ENCODE measurements at regions not wholly inside any gene's neighbourhood (a gene's known extent, or its start where the extent isn't known, plus 50 kb on each side); places are given as distances from the start of the nearest gene placed in this dataset.
A peak's percentile ranks its signal among the peaks of the same experiment; 100 is the strongest.

GRCh38 chr20:39890697-39891096 is 798.3 kb downstream of the MAFB start:
- DNase-seq, result no peak

- DNase-seq, result no peak
These were observed 800.7 kb downstream of the MAFB start for GRCh38 chr20:39888310-39888709.

- DNase-seq, result no peak
These were observed 802.3 kb downstream of the MAFB start for GRCh38 chr20:39886650-39887190.

- DNase-seq, result peak; percentile 29
These were observed 802.9 kb downstream of the MAFB start for GRCh38 chr20:39885975-39886649.

- no peak for DNase-seq
These were observed 806.2 kb downstream of the MAFB start for GRCh38 chr20:39882806-39883205.

- DNase-seq, result no peak
These were observed 808.1 kb downstream of the MAFB start for GRCh38 chr20:39880890-39881289.

- no peak for DNase-seq
These were observed 809.7 kb downstream of the MAFB start for GRCh38 chr20:39879296-39879695.

- no peak for DNase-seq
These were observed 810.2 kb downstream of the MAFB start for GRCh38 chr20:39878809-39879208.

- DNase-seq, result peak; percentile 49
These were observed 810.7 kb downstream of the MAFB start for GRCh38 chr20:39878320-39878719.

- peak; percentile 69 for DNase-seq
These were observed 811.2 kb downstream of the MAFB start for GRCh38 chr20:39877788-39878187.

- peak; percentile 95 for DNase-seq
These were observed 811.9 kb downstream of the MAFB start for GRCh38 chr20:39876976-39877635.

- no peak for DNase-seq
These were observed 813.4 kb downstream of the MAFB start for GRCh38 chr20:39875492-39876110.

GRCh38 chr20:39874049-39874893 is 814.8 kb downstream of the MAFB start:
- peak; percentile 80 for DNase-seq

- DNase-seq, result peak; percentile 54
These were observed 815.8 kb downstream of the MAFB start for GRCh38 chr20:39873286-39873685.

- DNase-seq, result no peak
These were observed 818.0 kb downstream of the MAFB start for GRCh38 chr20:39871013-39871412.

GRCh38 chr20:39865446-39865845 is 823.6 kb downstream of the MAFB start:
- no peak for DNase-seq

GRCh38 chr20:39862470-39862891 is 826.6 kb downstream of the MAFB start:
- no peak for DNase-seq

GRCh38 chr20:39861381-39861780 is 827.7 kb downstream of the MAFB start:
- DNase-seq, result peak; percentile 99

GRCh38 chr20:39857835-39858234 is 831.2 kb downstream of the MAFB start:
- no peak for DNase-seq

GRCh38 chr20:39857187-39857586 is 831.8 kb downstream of the MAFB start:
- no peak for DNase-seq

GRCh38 chr20:39855799-39856198 is 833.2 kb downstream of the MAFB start:
- no peak for DNase-seq

- DNase-seq, result no peak
These were observed 834.0 kb downstream of the MAFB start for GRCh38 chr20:39855056-39855455.

GRCh38 chr20:39853636-39854035 is 835.4 kb downstream of the MAFB start:
- DNase-seq, result no peak

Data from NCI-H1092 treated with DMSO at 0.1 percent for 48 hours (cell line).